ENCODE measurements at regions not wholly inside any gene's neighbourhood (a gene's known extent, or its start where the extent isn't known, plus 50 kb on each side); places are given as distances from the start of the nearest gene placed in this dataset.

DNA sequence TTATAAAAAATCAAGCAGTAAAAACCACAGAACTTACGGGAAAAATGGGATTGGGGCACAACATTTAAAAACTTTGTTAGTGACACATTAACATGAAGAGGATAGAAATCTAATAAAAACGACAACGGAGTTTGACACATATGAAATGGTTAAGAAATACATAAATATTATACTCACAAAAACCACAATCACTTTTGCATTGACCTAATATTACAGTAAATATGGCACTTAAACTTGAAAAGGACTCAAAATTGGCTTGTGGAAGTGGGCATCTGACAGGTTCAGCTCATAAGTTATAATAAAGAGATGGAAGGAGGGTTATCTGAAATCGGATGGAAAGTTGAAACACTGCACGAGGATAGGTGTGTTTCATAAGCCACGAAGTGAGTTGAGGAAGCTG lies 523.7 kb downstream of the TFAP2B start:
- TF ChIP-seq POLR2AphosphoS5 (IDR thresholded peaks at IDR 0.05) = no peak
- TF ChIP-seq, protein P1, sequence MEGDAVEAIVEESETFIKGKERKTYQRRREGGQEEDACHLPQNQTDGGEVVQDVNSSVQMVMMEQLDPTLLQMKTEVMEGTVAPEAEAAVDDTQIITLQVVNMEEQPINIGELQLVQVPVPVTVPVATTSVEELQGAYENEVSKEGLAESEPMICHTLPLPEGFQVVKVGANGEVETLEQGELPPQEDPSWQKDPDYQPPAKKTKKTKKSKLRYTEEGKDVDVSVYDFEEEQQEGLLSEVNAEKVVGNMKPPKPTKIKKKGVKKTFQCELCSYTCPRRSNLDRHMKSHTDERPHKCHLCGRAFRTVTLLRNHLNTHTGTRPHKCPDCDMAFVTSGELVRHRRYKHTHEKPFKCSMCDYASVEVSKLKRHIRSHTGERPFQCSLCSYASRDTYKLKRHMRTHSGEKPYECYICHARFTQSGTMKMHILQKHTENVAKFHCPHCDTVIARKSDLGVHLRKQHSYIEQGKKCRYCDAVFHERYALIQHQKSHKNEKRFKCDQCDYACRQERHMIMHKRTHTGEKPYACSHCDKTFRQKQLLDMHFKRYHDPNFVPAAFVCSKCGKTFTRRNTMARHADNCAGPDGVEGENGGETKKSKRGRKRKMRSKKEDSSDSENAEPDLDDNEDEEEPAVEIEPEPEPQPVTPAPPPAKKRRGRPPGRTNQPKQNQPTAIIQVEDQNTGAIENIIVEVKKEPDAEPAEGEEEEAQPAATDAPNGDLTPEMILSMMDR (IDR thresholded peaks at IDR 0.05) = no peak
- TF ChIP-seq POLR2A (IDR thresholded peaks at IDR 0.05) = no peak
- TF ChIP-seq EP300 (IDR thresholded peaks at IDR 0.05) = no peak

All from stomach (tissue), 4 donors.